ENCODE measurements at regions not wholly inside any gene's neighbourhood (a gene's known extent, or its start where the extent isn't known, plus 50 kb on each side); places are given as distances from the start of the nearest gene placed in this dataset.
"Not testable (repeated sequence)": the region's sequence is repeated elsewhere in the genome, so short reads cannot be mapped to it uniquely, and the experiment has no call there.

GRCh38 chr2:52703004-52703403, 1064.6 kb upstream of the CHAC2 start:
- no peak for DNase-seq (ENCODE audit: low spot score)

- no peak for DNase-seq (ENCODE audit: low spot score)
Measured at GRCh38 chr2:52698408-52698807, 1069.2 kb upstream of the CHAC2 start.

- no peak for DNase-seq (ENCODE audit: low spot score)
Measured at GRCh38 chr2:52697690-52698089, 1069.9 kb upstream of the CHAC2 start.

GRCh38 chr2:52695731-52696130, 1071.9 kb upstream of the CHAC2 start:
- no peak for DNase-seq (ENCODE audit: low spot score)

- no peak for DNase-seq (ENCODE audit: low spot score)
Measured at GRCh38 chr2:52686935-52687334, 1080.7 kb upstream of the CHAC2 start.

- DNase-seq (ENCODE audit: low spot score), result no peak
Measured at GRCh38 chr2:52676056-52676455, 1091.5 kb upstream of the CHAC2 start.

GRCh38 chr2:52668724-52669123, 1098.9 kb upstream of the CHAC2 start:
- DNase-seq (ENCODE audit: low spot score), result no peak

GRCh38 chr2:52659546-52659945, 1108.1 kb upstream of the CHAC2 start:
- DNase-seq (ENCODE audit: low spot score), result no peak

- DNase-seq (ENCODE audit: low spot score), result no peak
Measured at GRCh38 chr2:52658598-52658997, 1109.0 kb upstream of the CHAC2 start.

GRCh38 chr2:52639692-52640091, 1127.9 kb upstream of the CHAC2 start:
- DNase-seq (ENCODE audit: low spot score), result peak; percentile 31

- no peak for DNase-seq (ENCODE audit: low spot score)
Measured at GRCh38 chr2:52632543-52632942, 1135.1 kb upstream of the CHAC2 start.

GRCh38 chr2:52629944-52630343, 1137.7 kb upstream of the CHAC2 start:
- no peak for DNase-seq (ENCODE audit: low spot score)

- no peak for DNase-seq (ENCODE audit: low spot score)
Measured at GRCh38 chr2:52629531-52629930, 1138.1 kb upstream of the CHAC2 start.

GRCh38 chr2:52622266-52622665, 1145.3 kb upstream of the CHAC2 start:
- DNase-seq (ENCODE audit: low spot score), result no peak

GRCh38 chr2:52613064-52613463, 1154.5 kb upstream of the CHAC2 start:
- no peak for DNase-seq (ENCODE audit: low spot score)

- no peak for DNase-seq (ENCODE audit: low spot score)
Measured at GRCh38 chr2:52611759-52612158, 1155.8 kb upstream of the CHAC2 start.

GRCh38 chr2:52608030-52608429, 1159.6 kb upstream of the CHAC2 start:
- no peak for DNase-seq (ENCODE audit: low spot score)

- no peak for DNase-seq (ENCODE audit: low spot score)
Measured at GRCh38 chr2:52597346-52597745, 1170.3 kb upstream of the CHAC2 start.

GRCh38 chr2:52594026-52594425, 1173.6 kb upstream of the CHAC2 start:
- no peak for DNase-seq (ENCODE audit: low spot score)

- not testable (repeated sequence) for DNase-seq (ENCODE audit: low spot score)
Measured at GRCh38 chr2:52584071-52584470, 1183.5 kb upstream of the CHAC2 start.

- DNase-seq (ENCODE audit: low spot score), result peak; percentile 0
Measured at GRCh38 chr2:52572469-52572894, 1195.1 kb upstream of the CHAC2 start.

GRCh38 chr2:52571380-52572347, 1195.9 kb upstream of the CHAC2 start:
- DNase-seq (ENCODE audit: low spot score), result no peak

- DNase-seq (ENCODE audit: low spot score), result no peak
Measured at GRCh38 chr2:52570716-52571115, 1196.9 kb upstream of the CHAC2 start.

- no peak for DNase-seq (ENCODE audit: low spot score)
Measured at GRCh38 chr2:52563151-52563550, 1204.5 kb upstream of the CHAC2 start.
